ENCODE measurements at regions not wholly inside any gene's neighbourhood (a gene's known extent, or its start where the extent isn't known, plus 50 kb on each side); places are given as distances from the start of the nearest gene placed in this dataset.
"Not testable (repeated sequence)": the region's sequence is repeated elsewhere in the genome, so short reads cannot be mapped to it uniquely, and the experiment has no call there.

GRCh38 chr4:67038228-67038566 lies 507.1 kb downstream of the CENPC start:
- DNase-seq (ENCODE audit: low read depth): no peak

GRCh38 chr4:67037504-67038227 lies 507.6 kb downstream of the CENPC start:
- DNase-seq (ENCODE audit: low read depth): no peak

GRCh38 chr4:67036791-67037190 lies 508.5 kb downstream of the CENPC start:
- DNase-seq (ENCODE audit: low read depth): no peak

DNA sequence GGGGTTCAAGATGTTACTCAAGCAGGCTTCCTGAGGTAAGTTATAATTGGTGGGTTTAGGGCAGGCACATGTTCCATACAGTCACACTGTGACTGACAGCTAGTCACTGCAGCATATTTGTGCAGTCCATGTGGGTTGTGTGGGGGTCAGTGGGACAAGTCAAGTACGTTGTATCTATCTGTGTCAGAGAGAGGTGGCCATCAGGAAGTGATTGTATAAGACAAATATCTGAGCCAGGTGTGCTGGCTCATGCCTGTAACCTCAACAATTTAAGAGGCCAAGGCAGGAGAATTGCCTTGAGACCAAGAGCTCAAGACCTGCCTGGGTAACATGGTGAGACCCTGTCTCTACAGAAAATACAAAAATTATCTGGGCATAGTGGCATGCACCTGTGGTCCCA lies 509.3 kb downstream of the CENPC start:
- DNase-seq (ENCODE audit: low read depth): no peak

GRCh38 chr4:67035501-67035900 lies 509.8 kb downstream of the CENPC start:
- DNase-seq (ENCODE audit: low read depth): no peak

DNA sequence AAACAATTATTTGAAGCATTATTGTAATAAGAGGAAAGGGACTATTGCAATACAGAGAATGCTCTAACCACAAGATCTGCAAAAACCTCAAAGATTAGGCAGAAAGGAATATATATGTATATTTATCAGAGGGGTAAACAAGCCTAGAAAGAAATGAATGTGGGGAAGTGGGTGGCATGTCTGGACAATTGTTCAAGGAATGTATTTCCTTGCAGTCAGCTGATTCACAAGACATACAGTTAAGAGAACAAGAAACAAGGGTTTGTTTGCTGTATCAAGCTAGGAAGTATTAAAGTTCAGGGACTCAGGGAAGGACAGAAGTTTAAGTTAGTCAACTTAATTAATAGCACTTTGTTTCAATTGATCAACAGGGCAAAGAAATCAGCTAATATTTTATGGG lies 514.7 kb downstream of the CENPC start:
- no peak for DNase-seq (ENCODE audit: low read depth)

DNA sequence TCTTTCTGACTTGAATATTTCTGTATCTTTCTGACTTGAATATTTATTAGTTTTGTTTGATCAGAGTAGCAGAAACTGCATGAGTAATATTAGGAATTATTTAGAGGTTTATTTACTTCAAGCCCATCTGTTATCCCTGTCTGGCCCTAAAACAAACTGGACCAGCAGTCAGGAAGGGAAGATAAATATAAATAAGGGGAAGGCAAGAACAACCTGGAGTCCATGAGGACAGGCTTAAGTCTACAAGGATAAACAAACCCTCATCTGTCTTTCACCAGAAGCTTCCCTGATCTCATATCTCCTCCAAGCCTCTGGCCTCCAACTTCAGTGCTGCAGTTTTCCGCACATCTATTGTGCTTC lies 524.9 kb downstream of the CENPC start:
- no peak for DNase-seq (ENCODE audit: low read depth)

DNA sequence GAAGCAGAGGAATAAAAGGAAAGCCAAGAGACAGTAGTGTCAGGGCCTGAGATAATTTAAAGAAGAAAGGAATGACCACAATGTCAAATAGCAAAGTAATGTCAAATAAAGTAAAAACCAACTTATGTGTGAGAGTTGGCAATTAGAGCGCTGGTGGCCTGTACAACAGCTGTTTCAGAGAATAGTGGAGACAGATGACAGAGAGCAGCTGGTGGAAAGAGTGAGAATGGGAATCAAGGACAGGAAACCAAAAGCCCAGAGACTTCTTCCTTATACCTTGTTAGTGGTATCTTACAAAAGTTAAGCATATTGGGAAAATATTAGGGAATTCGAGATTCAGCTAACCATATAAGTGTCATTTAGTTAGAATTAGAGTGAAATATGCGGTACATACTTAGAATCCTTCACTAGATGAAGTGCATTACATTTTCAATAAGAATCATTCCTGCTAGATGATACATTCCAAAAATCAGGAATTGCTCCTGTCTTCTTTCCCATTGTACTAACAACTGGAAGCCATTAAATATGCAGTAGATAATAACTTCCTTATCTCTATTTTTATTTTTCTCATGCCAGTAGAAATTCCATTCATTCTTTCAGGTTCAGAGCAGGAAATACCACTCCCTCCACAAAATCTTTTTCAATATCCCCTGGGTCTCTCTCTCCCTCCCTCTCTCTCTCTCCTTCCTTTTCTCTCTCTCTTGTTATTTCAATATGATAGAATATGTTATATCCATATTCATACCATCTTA lies 525.4 kb downstream of the CENPC start:
- no peak for DNase-seq (ENCODE audit: low read depth)

GRCh38 chr4:67014592-67014991 lies 530.7 kb downstream of the CENPC start:
- DNase-seq (ENCODE audit: low read depth): no peak

GRCh38 chr4:67006791-67007190 lies 538.5 kb downstream of the CENPC start:
- DNase-seq (ENCODE audit: low read depth): no peak

DNA sequence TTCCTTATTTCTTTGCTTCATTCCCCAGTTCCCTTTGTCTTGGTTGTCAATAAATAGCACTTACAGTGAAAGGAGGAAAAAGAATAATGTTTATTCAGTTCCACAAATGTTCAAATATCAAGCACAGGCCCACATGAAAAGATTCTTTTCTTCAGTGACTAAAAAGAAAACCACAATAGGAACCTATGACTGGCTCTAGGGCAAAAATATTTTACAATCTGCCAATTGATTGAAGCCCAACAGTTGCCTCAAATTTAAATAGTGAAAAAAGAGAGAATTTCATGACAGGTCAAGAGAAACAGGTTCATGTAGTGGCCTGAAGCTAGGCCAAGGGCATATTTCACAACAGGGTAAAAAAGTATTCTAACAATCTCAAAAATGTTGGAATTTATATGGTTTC lies 553.8 kb downstream of the CENPC start:
- no peak for DNase-seq (ENCODE audit: low read depth)

- DNase-seq (ENCODE audit: low read depth): no peak
Observed at GRCh38 chr4:66974665-66975064, 570.6 kb downstream of the CENPC start.

- no peak for DNase-seq (ENCODE audit: low read depth)
Observed at GRCh38 chr4:66972087-66972486, 573.2 kb downstream of the CENPC start.

DNA sequence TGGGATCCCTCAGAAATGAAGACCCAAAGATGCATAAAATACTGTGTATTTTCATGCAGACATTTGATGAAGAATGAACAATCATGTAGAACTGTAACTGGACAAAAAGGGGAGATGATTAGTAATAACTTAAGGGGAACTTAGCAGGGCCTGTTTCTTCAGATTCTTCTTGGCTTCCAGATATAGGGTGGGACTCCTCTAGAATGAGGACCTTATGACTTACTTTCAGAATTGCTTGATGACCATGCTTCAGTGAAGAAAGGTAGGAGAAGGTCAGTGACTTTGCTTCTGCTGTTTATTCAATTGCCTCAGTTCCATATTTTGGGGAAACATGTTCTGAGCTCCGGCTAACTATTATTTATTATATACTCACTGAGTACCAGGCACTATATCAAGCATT lies 580.8 kb downstream of the CENPC start:
- no peak for DNase-seq (ENCODE audit: low read depth)

- DNase-seq (ENCODE audit: low read depth): no peak
Observed at GRCh38 chr4:66963084-66963483, 582.2 kb downstream of the CENPC start.

- no peak for DNase-seq (ENCODE audit: low read depth)
Observed at GRCh38 chr4:66959207-66959606, 586.1 kb downstream of the CENPC start.

- no peak for DNase-seq (ENCODE audit: low read depth)
Observed at GRCh38 chr4:66956852-66957251, 588.5 kb downstream of the CENPC start.

DNA sequence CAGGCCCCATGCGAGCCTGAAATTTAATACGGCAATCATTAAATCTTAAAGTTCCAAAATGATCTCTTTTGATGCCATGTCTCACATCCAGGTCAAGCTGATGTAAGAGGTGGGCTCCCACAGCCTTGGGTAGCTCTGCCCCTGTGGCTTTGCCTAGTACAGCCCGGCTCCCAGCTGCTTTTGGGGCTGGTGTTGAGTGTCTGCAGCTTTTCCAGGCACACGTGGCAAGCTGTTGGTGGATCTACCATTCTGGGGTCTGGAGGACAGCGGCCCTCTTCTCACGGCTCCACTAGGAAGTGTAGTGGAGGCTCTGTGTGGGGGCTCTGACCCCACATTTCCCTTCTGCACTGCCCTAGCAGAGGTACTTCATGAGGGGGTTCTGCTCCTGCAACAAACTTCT lies 588.9 kb downstream of the CENPC start:
- DNase-seq (ENCODE audit: low read depth): no peak

DNA sequence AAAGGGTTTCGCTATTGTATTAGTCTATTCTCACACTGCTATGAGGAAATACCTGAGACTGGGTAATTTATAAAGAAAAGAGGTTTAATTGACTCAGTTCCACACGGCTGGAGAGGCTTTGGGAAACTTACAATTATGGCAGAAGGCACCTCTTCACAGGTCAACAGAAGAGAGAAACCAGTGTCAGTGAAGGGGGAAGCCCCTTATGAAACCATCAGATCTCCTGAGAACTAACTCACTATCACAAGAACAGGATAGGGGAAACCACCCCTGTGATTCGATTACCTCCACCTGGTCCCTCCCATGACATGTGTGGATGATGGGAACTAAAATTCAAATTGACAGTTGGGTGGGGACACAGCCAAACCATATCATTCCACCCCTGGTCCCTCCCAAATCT lies 589.5 kb downstream of the CENPC start:
- no peak for DNase-seq (ENCODE audit: low read depth)

- DNase-seq (ENCODE audit: low read depth): no peak
Observed at GRCh38 chr4:66949419-66949818, 595.9 kb downstream of the CENPC start.

GRCh38 chr4:66946761-66947160 lies 598.5 kb downstream of the CENPC start:
- DNase-seq (ENCODE audit: low read depth): no peak

- no peak for DNase-seq (ENCODE audit: low read depth)
Observed at GRCh38 chr4:66943112-66943511, 602.2 kb downstream of the CENPC start.

DNA sequence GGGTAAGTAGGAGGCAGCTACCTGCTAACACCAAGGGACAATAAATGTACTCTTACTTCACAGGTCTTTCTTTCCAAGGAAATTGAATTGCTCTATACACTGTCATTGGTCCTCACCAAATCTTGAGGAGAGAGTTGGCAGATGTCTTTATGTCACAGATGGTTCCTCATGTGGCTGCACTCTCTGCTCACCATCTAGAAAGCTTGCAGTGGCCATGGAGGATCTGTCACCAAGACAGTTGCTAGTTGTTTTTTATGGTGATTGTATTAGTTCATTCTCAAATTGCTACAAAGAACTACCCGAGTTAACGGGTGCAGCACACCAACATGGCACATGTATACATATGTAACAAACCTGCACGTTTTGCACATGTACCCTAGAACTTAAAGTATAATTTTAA lies 613.3 kb downstream of the CENPC start:
- not testable (repeated sequence) for DNase-seq (ENCODE audit: low read depth)

- no peak for DNase-seq (ENCODE audit: low read depth)
Observed at GRCh38 chr4:66930206-66930605, 615.1 kb downstream of the CENPC start.
